Osteocyte (in vitro differentiated cells): ENCODE measurements at regions not wholly inside any gene's neighbourhood (a gene's known extent, or its start where the extent isn't known, plus 50 kb on each side); places are given as distances from the start of the nearest gene placed in this dataset.

Experiments
- DNase-seq: peaks from one replicate; pipeline ENCODE4 v3.0.0; 2021; ENCODE audit warnings: mixed read lengths; ENCODE audit not compliant: unreplicated experiment; ENCODE audit errors: extremely low spot score
- H3K27ac Mint-ChIP-seq: one replicate; pipeline ENCODE4 v1.8.0; 2021; ENCODE audit warnings: mild to moderate bottlenecking, mixed read lengths; ENCODE audit not compliant: unreplicated experiment
- H3K27me3 Mint-ChIP-seq: one replicate; pipeline ENCODE4 v1.8.0; 2021; ENCODE audit warnings: mixed read lengths; ENCODE audit not compliant: unreplicated experiment
- H3K36me3 Mint-ChIP-seq: one replicate; pipeline ENCODE4 v1.8.0; 2021; ENCODE audit warnings: mixed read lengths; ENCODE audit not compliant: unreplicated experiment
- H3K4me1 Mint-ChIP-seq: one replicate; pipeline ENCODE4 v1.8.0; 2021; ENCODE audit warnings: mixed read lengths; ENCODE audit not compliant: unreplicated experiment
- H3K4me3 Mint-ChIP-seq: one replicate; pipeline ENCODE4 v1.8.0; 2021; ENCODE audit warnings: mild to moderate bottlenecking, moderate library complexity, mixed read lengths; ENCODE audit not compliant: unreplicated experiment
- H3K9me3 Mint-ChIP-seq: one replicate; pipeline ENCODE4 v1.8.0; 2021; ENCODE audit warnings: mixed read lengths; ENCODE audit not compliant: unreplicated experiment
- CTCF ChIP-seq: fragments of 200-600 bp; sonication (generic); IDR thresholded peaks from 2 replicates; pipeline ENCODE4 v1.5.0; 2021; ENCODE audit warnings: antibody characterized with exemption, mild to moderate bottlenecking, moderate library complexity

- H3K4me3 Mint-ChIP-seq: no peak overlapping the region
- H3K27ac Mint-ChIP-seq: no peak overlapping the region
- H3K4me1 Mint-ChIP-seq: no peaks in the 10 kb centered on the region
- DNase-seq: no peak
- no peaks in the 10 kb centered on the region for H3K9me3 Mint-ChIP-seq
- H3K36me3 Mint-ChIP-seq: no peaks in the 10 kb centered on the region
- no peak for TF ChIP-seq CTCF
- peaks cover 26% of the 10 kb centered on the region for H3K27me3 Mint-ChIP-seq
Measured at GRCh38 chr7:155399577-155399976, 58.4 kb upstream of the EN2 start.

GRCh38 chr7:155401231-155401630, 56.7 kb upstream of the EN2 start:
- Mint-ChIP-seq H3K27me3 (peaks cover 25% of the 10 kb centered on the region), H3K9me3 (no peaks in the 10 kb centered on the region), H3K4me1 (no peaks in the 10 kb centered on the region), H3K4me3 (no peak overlapping the region), H3K36me3 (no peaks in the 10 kb centered on the region), H3K27ac (no peak overlapping the region)
- DNase-seq: no peak
- no peak for TF ChIP-seq CTCF

- Mint-ChIP-seq H3K36me3 (no peaks in the 10 kb centered on the region), H3K27me3 (peaks cover 26% of the 10 kb centered on the region), H3K27ac (no peak overlapping the region), H3K4me3 (no peak overlapping the region), H3K4me1 (no peaks in the 10 kb centered on the region), H3K9me3 (no peaks in the 10 kb centered on the region)
- DNase-seq: no peak
- TF ChIP-seq CTCF: no peak
Measured at GRCh38 chr7:155401884-155402283, 56.0 kb upstream of the EN2 start.

GRCh38 chr7:155402941-155403340, 55.0 kb upstream of the EN2 start:
- no peak for DNase-seq
- Mint-ChIP-seq H3K27ac (no peak overlapping the region), H3K27me3 (peaks cover 26% of the 10 kb centered on the region), H3K9me3 (no peaks in the 10 kb centered on the region), H3K4me3 (no peak overlapping the region), H3K36me3 (no peaks in the 10 kb centered on the region), H3K4me1 (no peaks in the 10 kb centered on the region)
- no peak for TF ChIP-seq CTCF

- no peak overlapping the region for H3K27ac Mint-ChIP-seq
- H3K4me3 Mint-ChIP-seq: no peak overlapping the region
- no peak for DNase-seq
- no peaks in the 10 kb centered on the region for H3K36me3 Mint-ChIP-seq
- H3K9me3 Mint-ChIP-seq: no peaks in the 10 kb centered on the region
- peaks cover 32% of the 10 kb centered on the region for H3K27me3 Mint-ChIP-seq
- TF ChIP-seq CTCF: no peak
- H3K4me1 Mint-ChIP-seq: peaks cover 5% of the 10 kb centered on the region
Measured at GRCh38 chr7:155404976-155405375, 53.0 kb upstream of the EN2 start.
